ENCODE measurements at regions not wholly inside any gene's neighbourhood (a gene's known extent, or its start where the extent isn't known, plus 50 kb on each side); places are given as distances from the start of the nearest gene placed in this dataset.

DNA sequence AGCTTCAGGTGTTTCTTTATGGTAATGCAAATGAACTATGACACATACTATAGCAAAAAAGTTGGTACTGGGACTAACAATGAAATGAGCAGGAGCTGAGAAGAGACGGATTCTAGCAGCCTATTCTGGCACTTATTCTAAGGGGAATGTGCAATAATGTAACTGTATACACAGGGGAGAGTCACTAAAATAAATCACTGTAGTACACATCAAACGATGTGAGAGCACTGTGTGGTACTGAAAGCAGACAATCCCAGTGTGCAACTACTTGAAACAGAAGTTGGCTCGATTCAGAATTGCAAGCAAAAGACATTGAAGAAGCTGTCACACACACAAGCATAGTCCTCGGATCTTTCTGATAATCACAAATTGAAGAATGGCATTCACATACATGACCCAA is 1713.0 kb upstream of the CDH9 start:
- Mint-ChIP-seq H3K27me3 (ENCODE audit: low read depth) (peaks cover 2% of the 10 kb centered on the region), H3K9me3 (ENCODE audit: low read depth) (peaks cover 3% of the 10 kb centered on the region), H3K27ac (ENCODE audit: unreplicated experiment) (no peak overlapping the region), H3K36me3 (ENCODE audit: low read depth) (no peaks in the 10 kb centered on the region), H3K4me3 (ENCODE audit: unreplicated experiment) (no peak overlapping the region), H3K4me1 (ENCODE audit: low read depth) (no peaks in the 10 kb centered on the region)
- TF ChIP-seq, protein P1, sequence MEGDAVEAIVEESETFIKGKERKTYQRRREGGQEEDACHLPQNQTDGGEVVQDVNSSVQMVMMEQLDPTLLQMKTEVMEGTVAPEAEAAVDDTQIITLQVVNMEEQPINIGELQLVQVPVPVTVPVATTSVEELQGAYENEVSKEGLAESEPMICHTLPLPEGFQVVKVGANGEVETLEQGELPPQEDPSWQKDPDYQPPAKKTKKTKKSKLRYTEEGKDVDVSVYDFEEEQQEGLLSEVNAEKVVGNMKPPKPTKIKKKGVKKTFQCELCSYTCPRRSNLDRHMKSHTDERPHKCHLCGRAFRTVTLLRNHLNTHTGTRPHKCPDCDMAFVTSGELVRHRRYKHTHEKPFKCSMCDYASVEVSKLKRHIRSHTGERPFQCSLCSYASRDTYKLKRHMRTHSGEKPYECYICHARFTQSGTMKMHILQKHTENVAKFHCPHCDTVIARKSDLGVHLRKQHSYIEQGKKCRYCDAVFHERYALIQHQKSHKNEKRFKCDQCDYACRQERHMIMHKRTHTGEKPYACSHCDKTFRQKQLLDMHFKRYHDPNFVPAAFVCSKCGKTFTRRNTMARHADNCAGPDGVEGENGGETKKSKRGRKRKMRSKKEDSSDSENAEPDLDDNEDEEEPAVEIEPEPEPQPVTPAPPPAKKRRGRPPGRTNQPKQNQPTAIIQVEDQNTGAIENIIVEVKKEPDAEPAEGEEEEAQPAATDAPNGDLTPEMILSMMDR (IDR thresholded peaks at IDR 0.05) = no peak
- DNase-seq (ENCODE audit: low spot score) = no peak

DNA sequence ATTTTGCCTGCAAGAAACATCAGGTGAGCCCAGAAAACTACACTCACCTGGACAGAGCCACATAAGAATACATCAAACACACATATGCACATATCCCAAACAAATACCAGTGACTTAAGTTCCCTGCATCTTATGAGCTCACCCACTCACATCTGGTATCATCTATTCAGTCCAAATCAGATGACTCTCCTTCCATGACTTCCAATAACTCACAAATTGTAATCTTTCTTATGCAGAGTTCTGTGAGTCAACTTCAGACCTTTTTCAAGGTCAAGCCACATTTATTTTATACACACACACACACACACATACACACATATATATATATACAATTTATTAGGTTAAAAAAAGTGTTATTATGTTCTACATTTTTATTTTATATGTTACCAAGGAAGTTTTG is 1711.9 kb upstream of the CDH9 start:
- Mint-ChIP-seq H3K27me3 (ENCODE audit: low read depth) (peaks cover 2% of the 10 kb centered on the region), H3K27ac (ENCODE audit: unreplicated experiment) (no peak overlapping the region)
- no peak for DNase-seq (ENCODE audit: low spot score)

DNA sequence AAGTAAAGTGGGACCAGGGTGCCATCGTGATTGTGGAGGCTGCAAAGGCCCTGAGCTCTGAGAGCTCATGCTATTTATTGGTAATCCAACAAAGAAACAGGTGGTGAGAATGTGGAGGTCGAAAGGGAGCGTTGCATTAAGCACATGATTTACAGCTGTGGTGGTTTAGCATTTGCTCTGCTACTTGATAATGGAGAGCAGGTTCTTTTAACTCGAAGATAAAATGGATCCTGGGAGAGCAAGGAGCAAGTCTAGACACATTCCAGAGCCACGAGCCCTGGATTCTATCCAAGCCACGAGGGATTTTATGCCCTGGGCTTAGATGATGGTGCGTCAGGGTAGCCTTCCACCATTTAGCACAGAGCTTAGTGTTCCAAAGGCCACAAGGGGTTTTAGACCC is 1710.1 kb upstream of the CDH9 start:
- TF ChIP-seq, protein P1 (IDR thresholded peaks at IDR 0.05) = no peak
- Mint-ChIP-seq H3K27ac (ENCODE audit: unreplicated experiment) (no peak overlapping the region), H3K4me1 (ENCODE audit: low read depth) (peaks cover 3% of the 10 kb centered on the region), H3K36me3 (ENCODE audit: low read depth) (no peaks in the 10 kb centered on the region), H3K4me3 (ENCODE audit: unreplicated experiment) (no peak overlapping the region), H3K9me3 (ENCODE audit: low read depth) (peaks cover 3% of the 10 kb centered on the region), H3K27me3 (ENCODE audit: low read depth) (no peaks in the 10 kb centered on the region)
- DNase-seq (ENCODE audit: low spot score) = no peak

More for the DNA sequence above, 1711.9 kb upstream of the CDH9 start:
- peaks cover 3% of the 10 kb centered on the region for H3K9me3 Mint-ChIP-seq (ENCODE audit: low read depth)
- H3K36me3 Mint-ChIP-seq (ENCODE audit: low read depth) = no peaks in the 10 kb centered on the region
- TF ChIP-seq, protein P1 (IDR thresholded peaks at IDR 0.05) = no peak
- no peaks in the 10 kb centered on the region for H3K4me1 Mint-ChIP-seq (ENCODE audit: low read depth)
- no peak overlapping the region for H3K4me3 Mint-ChIP-seq (ENCODE audit: unreplicated experiment)

DNA sequence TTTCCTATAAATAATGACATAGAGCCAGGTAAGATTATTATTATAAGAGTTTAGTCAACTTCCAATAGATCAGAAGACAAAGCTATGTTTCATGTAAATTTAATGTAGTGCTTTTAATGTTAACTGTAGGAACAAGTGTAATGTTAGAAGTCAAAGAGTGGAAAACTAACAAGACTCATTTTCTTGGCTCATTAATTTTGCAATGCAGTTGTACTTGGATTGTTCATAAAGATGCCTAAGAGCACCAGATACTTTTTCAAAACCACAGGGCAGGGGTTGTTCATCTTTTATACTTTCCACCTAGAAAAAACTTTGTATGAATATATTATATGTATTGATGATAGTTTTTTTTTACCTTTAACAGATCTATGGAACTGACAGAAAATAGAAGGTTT is 1705.3 kb upstream of the CDH9 start:
- TF ChIP-seq, protein P1 (IDR thresholded peaks at IDR 0.05) = no peak
- Mint-ChIP-seq H3K4me3 (ENCODE audit: unreplicated experiment) (no peak overlapping the region), H3K36me3 (ENCODE audit: low read depth) (no peaks in the 10 kb centered on the region), H3K4me1 (ENCODE audit: low read depth) (peaks cover 8% of the 10 kb centered on the region), H3K27ac (ENCODE audit: unreplicated experiment) (no peak overlapping the region), H3K27me3 (ENCODE audit: low read depth) (peaks cover 1% of the 10 kb centered on the region), H3K9me3 (ENCODE audit: low read depth) (peaks cover 3% of the 10 kb centered on the region)
- no peak for DNase-seq (ENCODE audit: low spot score)

DNA sequence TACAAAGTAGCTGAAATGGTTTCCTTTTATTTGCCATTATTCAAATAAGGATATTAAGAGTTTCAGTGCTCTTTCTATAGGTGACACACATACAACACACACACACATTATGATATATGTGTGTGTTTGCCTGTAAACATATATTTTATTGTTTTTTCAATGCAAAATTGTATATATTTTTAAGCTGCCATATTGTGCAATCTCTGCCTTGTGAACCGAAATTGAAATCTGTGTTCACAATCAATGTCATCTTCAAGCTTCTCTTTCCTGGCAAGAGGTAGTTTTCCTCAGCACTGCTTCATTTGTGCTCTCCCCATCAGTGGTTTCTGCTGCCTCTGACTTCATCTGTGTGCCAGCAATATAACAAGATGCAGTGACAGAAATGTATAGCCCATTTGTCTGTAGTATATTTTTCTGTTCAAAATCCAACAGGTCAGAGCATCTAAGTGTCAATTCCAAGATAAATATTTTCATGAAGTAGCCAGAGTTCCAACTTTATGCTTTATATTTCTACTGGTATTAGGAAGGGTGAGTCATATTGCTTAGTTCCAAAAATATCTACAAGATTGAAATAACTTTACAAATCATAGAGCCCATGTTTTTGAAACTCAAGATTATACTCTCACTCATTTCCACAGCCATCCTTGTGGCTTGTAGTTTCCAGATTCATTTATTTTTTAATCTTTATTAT is 1704.8 kb upstream of the CDH9 start:
- peaks cover 8% of the 10 kb centered on the region for H3K4me1 Mint-ChIP-seq (ENCODE audit: low read depth)
- no peak overlapping the region for H3K4me3 Mint-ChIP-seq (ENCODE audit: unreplicated experiment)
- peaks cover 1% of the 10 kb centered on the region for H3K9me3 Mint-ChIP-seq (ENCODE audit: low read depth)
- DNase-seq (ENCODE audit: low spot score) = no peak
- peaks cover 2% of the 10 kb centered on the region for H3K27me3 Mint-ChIP-seq (ENCODE audit: low read depth)
- no peaks in the 10 kb centered on the region for H3K36me3 Mint-ChIP-seq (ENCODE audit: low read depth)
- H3K27ac Mint-ChIP-seq (ENCODE audit: unreplicated experiment) = no peak overlapping the region
- TF ChIP-seq, protein P1 (IDR thresholded peaks at IDR 0.05) = no peak
